Caco-2 (cell line): ENCODE measurements at regions not wholly inside any gene's neighbourhood (a gene's known extent, or its start where the extent isn't known, plus 50 kb on each side); places are given as distances from the start of the nearest gene placed in this dataset.

Source experiments
- BruUV-seq: library from RNA; stranded (reverse); fragments of 400-500 nt; replicated peaks from 2 replicates; lab custom pipeline; 2021; lab: Mats Ljungman, UMichigan
- CTCF ChIA-PET: fragments of 300-600 bp; sonication (Branson Sonifier 250); formaldehyde crosslinking; loops from one replicate; lab custom pipeline; 2022; ENCODE audit warnings: antibody characterized with exemption; lab: Charles Lee
- POLR2A ChIA-PET: fragments of 300-600 bp; sonication (Branson Sonifier 250); formaldehyde crosslinking; loops from one replicate; lab custom pipeline; 2022; ENCODE audit warnings: antibody characterized with exemption; lab: Charles Lee
- DNase-seq, 2 experiments: peaks; one replicate each; pipeline versions ENCODE4 v3.0.0 to v3.0.0-alpha.2; 2020 to 2022
- H3K27me3 ChIP-seq: replicated peaks from 2 replicates; pipeline ENCODE4 v1.6.0; 2011; ENCODE audit warnings: low read length; ENCODE audit not compliant: control insufficient read depth, insufficient read depth
- H3K36me3 ChIP-seq: 2 replicates; pipeline ENCODE4 v1.5.1; 2011; ENCODE audit warnings: low read length; ENCODE audit not compliant: control insufficient read depth, insufficient read depth
- H3K4me1 ChIP-seq: fragments of 250-450 bp; sonication (Bioruptor Pico); 2 replicates; pipeline ENCODE4 v1.5.1; 2020; ENCODE audit warnings: mild to moderate bottlenecking
- H3K4me3 ChIP-seq: 2 replicates; pipeline ENCODE4 v1.5.1; 2011; ENCODE audit warnings: low read depth, mild to moderate bottlenecking, control low read depth, low read length
- H3K9me3 ChIP-seq: fragments of 250-450 bp; sonication (Bioruptor Pico); 2 replicates; pipeline ENCODE4 v1.5.1; 2020; ENCODE audit warnings: mild to moderate bottlenecking, moderate library complexity
- H3K27ac Mint-ChIP-seq: one replicate; pipeline ENCODE4 v1.8.0; 2022; ENCODE audit warnings: mixed read lengths; ENCODE audit not compliant: unreplicated experiment
- H3K27me3 Mint-ChIP-seq: one replicate; pipeline ENCODE4 v1.8.0; 2022; ENCODE audit warnings: mixed read lengths; ENCODE audit not compliant: insufficient read depth, unreplicated experiment
- H3K36me3 Mint-ChIP-seq: one replicate; pipeline ENCODE4 v1.8.0; 2022; ENCODE audit warnings: mild to moderate bottlenecking, mixed read lengths; ENCODE audit not compliant: insufficient read depth, unreplicated experiment
- H3K4me1 Mint-ChIP-seq: one replicate; pipeline ENCODE4 v1.8.0; 2022; ENCODE audit warnings: low read depth, mixed read lengths; ENCODE audit not compliant: unreplicated experiment
- H3K4me3 Mint-ChIP-seq: one replicate; pipeline ENCODE4 v1.8.0; 2022; ENCODE audit warnings: mild to moderate bottlenecking, moderate library complexity, mixed read lengths; ENCODE audit not compliant: unreplicated experiment
- H3K9me3 Mint-ChIP-seq: one replicate; pipeline ENCODE4 v1.8.0; 2022; ENCODE audit warnings: mixed read lengths; ENCODE audit not compliant: unreplicated experiment
- CTCF ChIP-seq, 2 experiments: fragments of 200-600 bp in 1 of 2; IDR thresholded peaks; 1 replicate in 1 of 2; 2 replicates in 1 of 2; pipeline versions ENCODE4 v1.5.1 to v1.8.0; 2011 to 2022; ENCODE audit warnings: antibody characterized with exemption in 1 of 2, control low read depth in 1 of 2, inconsistent platforms in 1 of 2, low read depth in 1 of 2, low read length in 1 of 2, mild to moderate bottlenecking in 1 of 2, moderate library complexity in 1 of 2; ENCODE audit not compliant: insufficient read depth in 1 of 2, severe bottlenecking in 1 of 2, unreplicated experiment in 1 of 2
- intact Hi-C: fragments of 100-400 bp; cut with micrococcal nuclease; formaldehyde crosslinking; loops from one replicate; pipeline ENCODE4 v1.10.0; 2022; ENCODE audit not compliant: unreplicated experiment

GRCh38 chr1:229002451-229002960 is 267.2 kb downstream of the RHOU start:
- Histone ChIP-seq H3K36me3 (no peaks in the 10 kb centered on the region), H3K4me3 (no peak overlapping the region), H3K27me3 (no peaks in the 10 kb centered on the region), H3K9me3 (no peaks in the 10 kb centered on the region), H3K4me1 (no peaks in the 10 kb centered on the region)
- CTCF ChIA-PET = no interaction called here
- intact Hi-C loops = no loop called here
- POLR2A ChIA-PET = no interaction called here
- no TSS peak for BruUV-seq
- H3K27me3 Mint-ChIP-seq = no peaks in the 10 kb centered on the region
- no peak overlapping the region for H3K4me3 Mint-ChIP-seq
- H3K4me1 Mint-ChIP-seq = no peaks in the 10 kb centered on the region
- no peak for TF ChIP-seq CTCF (IDR thresholded peaks at IDR 0.05; ENCODE audit: insufficient read depth in 1 of 2, low read depth in 1 of 2, low read length in 1 of 2, severe bottlenecking in 1 of 2, unreplicated experiment in 1 of 2)
- no peak overlapping the region for H3K27ac Mint-ChIP-seq
- no peaks in the 10 kb centered on the region for H3K9me3 Mint-ChIP-seq
- no peak for DNase-seq
- H3K36me3 Mint-ChIP-seq = no peaks in the 10 kb centered on the region

GRCh38 chr1:229003233-229004031 is 267.5 kb upstream of the RAB4A start:
- H3K36me3 Mint-ChIP-seq = no peaks in the 10 kb centered on the region
- H3K9me3 Mint-ChIP-seq = no peaks in the 10 kb centered on the region
- no peak overlapping the region for H3K4me3 Mint-ChIP-seq
- no peaks in the 10 kb centered on the region for H3K27me3 Mint-ChIP-seq
- Histone ChIP-seq H3K4me3 (no peak overlapping the region), H3K4me1 (no peaks in the 10 kb centered on the region), H3K27me3 (no peaks in the 10 kb centered on the region), H3K36me3 (no peaks in the 10 kb centered on the region), H3K9me3 (no peaks in the 10 kb centered on the region)
- no TSS peak for BruUV-seq
- POLR2A ChIA-PET = no interaction called here
- H3K4me1 Mint-ChIP-seq = no peaks in the 10 kb centered on the region
- no peak for DNase-seq
- intact Hi-C loops = no loop called here
- CTCF ChIA-PET = no interaction called here
- no peak for TF ChIP-seq CTCF (IDR thresholded peaks at IDR 0.05; ENCODE audit: insufficient read depth in 1 of 2, low read depth in 1 of 2, low read length in 1 of 2, severe bottlenecking in 1 of 2, unreplicated experiment in 1 of 2)
- H3K27ac Mint-ChIP-seq = no peak overlapping the region

GRCh38 chr1:229004066-229004833 is 266.7 kb upstream of the RAB4A start:
- Mint-ChIP-seq H3K27ac (no peak overlapping the region), H3K36me3 (no peaks in the 10 kb centered on the region), H3K9me3 (no peaks in the 10 kb centered on the region), H3K27me3 (no peaks in the 10 kb centered on the region), H3K4me1 (no peaks in the 10 kb centered on the region), H3K4me3 (no peak overlapping the region)
- Histone ChIP-seq H3K4me1 (no peaks in the 10 kb centered on the region), H3K27me3 (no peaks in the 10 kb centered on the region), H3K36me3 (no peaks in the 10 kb centered on the region), H3K4me3 (no peak overlapping the region), H3K9me3 (no peaks in the 10 kb centered on the region)
- ChIA-PET POLR2A (no interaction called here), CTCF (no interaction called here)
- intact Hi-C loops = no loop called here
- BruUV-seq = no TSS peak
- no peak for TF ChIP-seq CTCF (IDR thresholded peaks at IDR 0.05; ENCODE audit: insufficient read depth in 1 of 2, low read depth in 1 of 2, low read length in 1 of 2, severe bottlenecking in 1 of 2, unreplicated experiment in 1 of 2)
- no peak for DNase-seq
